Neural cell (in vitro differentiated cells): ENCODE measurements at regions not wholly inside any gene's neighbourhood (a gene's known extent, or its start where the extent isn't known, plus 50 kb on each side); places are given as distances from the start of the nearest gene placed in this dataset.

Source experiments
- CTCF ChIP-seq: fragments of 450-650 bp; IDR thresholded peaks from 2 replicates; pipeline ENCODE4 v1.5.1; 2014; ENCODE audit warnings: antibody characterized with exemption, mild to moderate bottlenecking, moderate library complexity; ENCODE audit not compliant: poor library complexity, severe bottlenecking
- POLR2AphosphoS5 ChIP-seq: IDR thresholded peaks from 2 replicates; pipeline ENCODE4 v1.6.1; 2012
- RAD21 ChIP-seq: fragments of 450-650 bp; conservative IDR thresholded peaks from 2 replicates; pipeline ENCODE4 v1.6.1; 2014; ENCODE audit warnings: antibody characterized with exemption, mild to moderate bottlenecking, moderate library complexity
- REST ChIP-seq: IDR thresholded peaks from 2 replicates; pipeline ENCODE4 v1.6.1; 2012; ENCODE audit warnings: borderline replicate concordance
- TAF1 ChIP-seq: IDR thresholded peaks from 2 replicates; pipeline ENCODE4 v1.6.1; 2012; ENCODE audit warnings: low read depth

GRCh38 chr2:2851806-2852777 is 521.0 kb upstream of the MYT1L start:
- TF ChIP-seq CTCF (no peak), RAD21 (no peak), REST (no peak), POLR2AphosphoS5 (no peak), TAF1 (no peak)
